Left lung (tissue), 4 donors: ENCODE measurements at regions not wholly inside any gene's neighbourhood (a gene's known extent, or its start where the extent isn't known, plus 50 kb on each side); places are given as distances from the start of the nearest gene placed in this dataset.

Experiments
- ATAC-seq: fragments of 200-7000 bp; cut with Tn5 transposase; one replicate; pipeline ENCODE4 v1.9.1; 2020; ENCODE audit warnings: moderate library complexity
- DNase-seq, 4 donors: peaks; one replicate each; pipeline ENCODE4 v3.0.0-alpha.2; 2013 to 2020
- H3K27ac ChIP-seq, 2 donors: fragments of 200-600 bp; sonication (generic) in 1 of 2; one replicate each; pipeline versions ENCODE4 v1.5.0 to v1.8.0; 2020 to 2021
- H3K27me3 ChIP-seq, 2 donors: fragments of 200-600 bp; sonication (generic) in 1 of 2; one replicate each; pipeline versions ENCODE4 v1.5.0 to v1.8.0; 2020 to 2021
- H3K36me3 ChIP-seq, 2 donors: fragments of 200-600 bp; sonication (generic) in 1 of 2; one replicate each; pipeline versions ENCODE4 v1.5.0 to v1.8.0; 2020 to 2021
- H3K4me1 ChIP-seq, 2 donors: fragments of 200-600 bp; one replicate each; pipeline ENCODE4 v1.8.0; 2021
- H3K4me3 ChIP-seq, 2 donors: fragments of 200-600 bp; sonication (generic) in 1 of 2; one replicate each; pipeline versions ENCODE4 v1.5.0 to v1.8.0; 2020 to 2021; ENCODE audit warnings: mild to moderate bottlenecking in 1 of 2
- H3K9me3 ChIP-seq, 2 donors: fragments of 200-600 bp; sonication (generic) in 1 of 2; one replicate each; pipeline versions ENCODE4 v1.5.0 to v1.8.0; 2020 to 2021
- CTCF ChIP-seq, 2 donors: fragments of 200-600 bp; sonication (generic) in 1 of 2; IDR thresholded peaks; one replicate each; pipeline versions ENCODE4 v1.5.0 to v1.8.0; 2021; ENCODE audit warnings: antibody characterized with exemption in 2 of 2
- intact Hi-C, 2 donors: fragments of 100-400 bp; cut with DNase I; formaldehyde crosslinking; loops; one replicate each; pipeline versions ENCODE4 v1.11.2 to v1.14.2; 2022
- donor health status: DM: no; HTN: yes; CAD: no.
- donor health status: DM: no; HTN: no; CAD: no.

GRCh38 chr13:53562419-53562818 lies 533.8 kb downstream of the OLFM4 start:
- H3K27ac ChIP-seq: no peak overlapping the region
- no peak for DNase-seq
- intact Hi-C loops: no loop called here

GRCh38 chr13:53568491-53568890 lies 539.9 kb downstream of the OLFM4 start:
- Histone ChIP-seq H3K9me3 (peaks cover 0 to 4% of the 10 kb centered on the region in 2 donors), H3K4me3 (no peak overlapping the region), H3K27ac (no peak overlapping the region), H3K36me3 (no peaks in the 10 kb centered on the region), H3K4me1 (no peaks in the 10 kb centered on the region), H3K27me3 (no peaks in the 10 kb centered on the region)
- intact Hi-C loops: no loop called here
- no peak for TF ChIP-seq CTCF (IDR thresholded peaks at IDR 0.05)
- no peak for DNase-seq
- ATAC-seq: no peak

More at GRCh38 chr13:53562419-53562818, 533.8 kb downstream of the OLFM4 start:
- Histone ChIP-seq H3K27me3 (no peaks in the 10 kb centered on the region), H3K4me1 (no peaks in the 10 kb centered on the region), H3K4me3 (no peak overlapping the region), H3K36me3 (no peaks in the 10 kb centered on the region), H3K9me3 (peaks cover 0 to 1% of the 10 kb centered on the region in 2 donors)
- TF ChIP-seq CTCF (IDR thresholded peaks at IDR 0.05): no peak
- ATAC-seq: no peak

GRCh38 chr13:53569453-53569852 lies 540.8 kb downstream of the OLFM4 start:
- intact Hi-C loops: no loop called here
- Histone ChIP-seq H3K9me3 (peaks cover 0 to 4% of the 10 kb centered on the region in 2 donors), H3K4me3 (no peak overlapping the region), H3K4me1 (no peaks in the 10 kb centered on the region), H3K27ac (no peak overlapping the region), H3K27me3 (no peaks in the 10 kb centered on the region), H3K36me3 (no peaks in the 10 kb centered on the region)
- ATAC-seq (no peak), DNase-seq (no peak)
- no peak for TF ChIP-seq CTCF (IDR thresholded peaks at IDR 0.05)

GRCh38 chr13:53601113-53601512 lies 572.5 kb downstream of the OLFM4 start:
- Histone ChIP-seq H3K27ac (no peak overlapping the region), H3K36me3 (no peaks in the 10 kb centered on the region), H3K9me3 (peaks cover 0 to 17% of the 10 kb centered on the region in 2 donors), H3K27me3 (no peaks in the 10 kb centered on the region), H3K4me3 (no peak overlapping the region), H3K4me1 (no peaks in the 10 kb centered on the region)
- no peak for TF ChIP-seq CTCF (IDR thresholded peaks at IDR 0.05)
- DNase-seq (no peak), ATAC-seq (no peak)
- intact Hi-C loops: no loop called here

- Histone ChIP-seq H3K9me3 (peaks cover 0 to 13% of the 10 kb centered on the region in 2 donors), H3K27ac (no peak overlapping the region), H3K4me1 (no peaks in the 10 kb centered on the region), H3K4me3 (no peak overlapping the region), H3K36me3 (no peaks in the 10 kb centered on the region), H3K27me3 (no peaks in the 10 kb centered on the region)
- ATAC-seq (no peak), DNase-seq (no peak)
- TF ChIP-seq CTCF (IDR thresholded peaks at IDR 0.05): no peak
- intact Hi-C loops: no loop called here
Measured at GRCh38 chr13:53605326-53605725, 576.7 kb downstream of the OLFM4 start.
